Neutrophil (primary cell): ENCODE measurements at regions not wholly inside any gene's neighbourhood (a gene's known extent, or its start where the extent isn't known, plus 50 kb on each side); places are given as distances from the start of the nearest gene placed in this dataset.

Experiments used
- H3K27ac ChIP-seq: fragments of 200-600 bp; sonication (generic); 2 replicates; pipeline ENCODE4 v1.5.1; 2016; ENCODE audit warnings: mild to moderate bottlenecking, moderate library complexity
- H3K27me3 ChIP-seq: fragments of 200-600 bp; sonication (generic); 2 replicates; pipeline ENCODE4 v1.6.0; 2016; ENCODE audit warnings: mild to moderate bottlenecking
- H3K36me3 ChIP-seq: fragments of 200-600 bp; sonication (generic); 2 replicates; pipeline ENCODE4 v1.5.1; 2017
- H3K4me1 ChIP-seq, 2 experiments: fragments of 200-600 bp in 1 of 2; sonication (generic) in 1 of 2; 1 replicate in 1 of 2; 2 replicates in 1 of 2; pipeline versions ENCODE4 v1.5.1 to v1.6.1; 2013 to 2016; ENCODE audit warnings: low read depth in 1 of 2, low read length in 1 of 2, mild to moderate bottlenecking in 1 of 2, moderate library complexity in 1 of 2; ENCODE audit not compliant: control insufficient read depth in 1 of 2, insufficient read depth in 1 of 2
- H3K4me3 ChIP-seq, 2 experiments: fragments of 200-600 bp in 1 of 2; sonication (generic) in 1 of 2; 1 replicate in 1 of 2; 2 replicates in 1 of 2; pipeline ENCODE4 v1.5.1; 2013 to 2016; ENCODE audit warnings: low read depth in 1 of 2, low read length in 1 of 2, mild to moderate bottlenecking in 1 of 2, moderate library complexity in 1 of 2
- H3K9me3 ChIP-seq: fragments of 200-600 bp; sonication (generic); 2 replicates; pipeline ENCODE4 v1.5.1; 2016
- CTCF ChIP-seq: fragments of 200-600 bp; sonication (generic); IDR thresholded peaks from 2 replicates; pipeline ENCODE4 v1.5.1; 2016; ENCODE audit warnings: antibody characterized with exemption

- TF ChIP-seq CTCF = no peak
- no peaks in the 10 kb centered on the region for H3K9me3 ChIP-seq
- H3K27ac ChIP-seq = no peak overlapping the region
- no peaks in the 10 kb centered on the region for H3K27me3 ChIP-seq
- H3K36me3 ChIP-seq = no peaks in the 10 kb centered on the region
- no peaks in the 10 kb centered on the region for H3K4me1 ChIP-seq
- H3K4me3 ChIP-seq = no peak overlapping the region
Observed at GRCh38 chr4:11544211-11544610, 115.5 kb upstream of the HS3ST1 start.

GRCh38 chr4:11543706-11544105, 115.0 kb upstream of the HS3ST1 start:
- no peak for TF ChIP-seq CTCF

GRCh38 chr4:11542952-11543351, 114.3 kb upstream of the HS3ST1 start:
- H3K36me3 ChIP-seq = no peaks in the 10 kb centered on the region
- no peak overlapping the region for H3K27ac ChIP-seq
- no peaks in the 10 kb centered on the region for H3K4me1 ChIP-seq
- TF ChIP-seq CTCF = no peak
- no peak overlapping the region for H3K4me3 ChIP-seq
- no peaks in the 10 kb centered on the region for H3K9me3 ChIP-seq
- no peaks in the 10 kb centered on the region for H3K27me3 ChIP-seq

More at GRCh38 chr4:11543706-11544105, 115.0 kb upstream of the HS3ST1 start:
- Histone ChIP-seq H3K27ac (no peak overlapping the region), H3K27me3 (no peaks in the 10 kb centered on the region), H3K4me3 (no peak overlapping the region), H3K36me3 (no peaks in the 10 kb centered on the region), H3K9me3 (no peaks in the 10 kb centered on the region), H3K4me1 (no peaks in the 10 kb centered on the region)

GRCh38 chr4:11537846-11538245, 109.2 kb upstream of the HS3ST1 start:
- no peaks in the 10 kb centered on the region for H3K4me1 ChIP-seq
- H3K4me3 ChIP-seq = no peak overlapping the region
- no peak for TF ChIP-seq CTCF
- no peaks in the 10 kb centered on the region for H3K9me3 ChIP-seq
- no peaks in the 10 kb centered on the region for H3K36me3 ChIP-seq
- no peaks in the 10 kb centered on the region for H3K27me3 ChIP-seq
- no peak overlapping the region for H3K27ac ChIP-seq

GRCh38 chr4:11535333-11535732, 106.6 kb upstream of the HS3ST1 start:
- no peak for TF ChIP-seq CTCF
- H3K36me3 ChIP-seq = no peaks in the 10 kb centered on the region
- H3K4me3 ChIP-seq = no peak overlapping the region
- H3K4me1 ChIP-seq = no peaks in the 10 kb centered on the region
- no peaks in the 10 kb centered on the region for H3K9me3 ChIP-seq
- no peak overlapping the region for H3K27ac ChIP-seq
- H3K27me3 ChIP-seq = no peaks in the 10 kb centered on the region

- Histone ChIP-seq H3K36me3 (no peaks in the 10 kb centered on the region), H3K9me3 (no peaks in the 10 kb centered on the region), H3K4me3 (no peak overlapping the region), H3K4me1 (no peaks in the 10 kb centered on the region), H3K27me3 (no peaks in the 10 kb centered on the region), H3K27ac (no peak overlapping the region)
- TF ChIP-seq CTCF = no peak
Observed at GRCh38 chr4:11534623-11535302, 106.1 kb upstream of the HS3ST1 start.
